Upper lobe of right lung (tissue), 1 donor: ENCODE measurements at regions not wholly inside any gene's neighbourhood (a gene's known extent, or its start where the extent isn't known, plus 50 kb on each side); places are given as distances from the start of the nearest gene placed in this dataset.

Experiments used
- ATAC-seq: fragments of 200-7000 bp; cut with Tn5 transposase; one replicate; pipeline ENCODE4 v1.9.1; 2020; ENCODE audit warnings: mild to moderate bottlenecking, moderate library complexity
- DNase-seq: peaks from one replicate; pipeline ENCODE4 v3.0.0-alpha.2; 2020
- H3K27ac ChIP-seq: fragments of 200-600 bp; one replicate; pipeline ENCODE4 v1.8.0; 2022
- H3K27me3 ChIP-seq: fragments of 200-600 bp; one replicate; pipeline ENCODE4 v1.8.0; 2022; ENCODE audit warnings: mild to moderate bottlenecking
- H3K36me3 ChIP-seq: fragments of 200-600 bp; one replicate; pipeline ENCODE4 v1.8.0; 2022
- H3K4me1 ChIP-seq: fragments of 200-600 bp; one replicate; pipeline ENCODE4 v1.8.0; 2022
- H3K4me3 ChIP-seq: fragments of 200-600 bp; one replicate; pipeline ENCODE4 v1.8.0; 2022; ENCODE audit warnings: mild to moderate bottlenecking
- H3K9me3 ChIP-seq: fragments of 200-600 bp; one replicate; pipeline ENCODE4 v1.8.0; 2022
- intact Hi-C: fragments of 100-400 bp; cut with DNase I; formaldehyde crosslinking; loops from one replicate; pipeline ENCODE4 v1.11.0; 2022
- TF ChIP-seq, protein P1 (sequence below): fragments of 200-600 bp; IDR thresholded peaks from one replicate; pipeline ENCODE4 v1.8.0; 2022; ENCODE audit warnings: antibody characterized with exemption
- donor health status: DM: no; HTN: yes; CAD: no; lungs with severe emphysema.

DNA sequence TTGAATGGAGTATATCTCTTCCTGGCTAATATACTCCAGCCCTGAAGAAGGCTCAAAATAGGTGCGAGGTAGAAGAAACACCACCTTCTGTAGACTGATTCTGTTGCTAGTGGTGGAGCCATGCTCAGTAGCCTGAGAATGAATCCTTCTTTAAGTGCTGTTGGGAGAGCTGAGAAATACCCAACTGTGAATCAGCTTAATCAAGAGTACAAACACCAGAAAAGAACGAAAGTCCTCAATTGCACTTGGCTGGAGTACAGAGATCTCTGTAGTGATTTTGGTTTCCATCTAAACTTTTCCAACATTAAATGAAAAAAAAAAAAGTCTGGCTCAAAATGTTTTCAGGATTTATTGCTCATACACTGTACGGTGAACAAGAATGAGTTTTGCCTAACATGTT, 619.1 kb downstream of the METTL15 start:
- ATAC-seq (no peak), DNase-seq (no peak)
- no peaks in the 10 kb centered on the region for H3K9me3 ChIP-seq
- H3K27ac ChIP-seq = no peak overlapping the region
- no peaks in the 10 kb centered on the region for H3K36me3 ChIP-seq
- TF ChIP-seq, protein P1, sequence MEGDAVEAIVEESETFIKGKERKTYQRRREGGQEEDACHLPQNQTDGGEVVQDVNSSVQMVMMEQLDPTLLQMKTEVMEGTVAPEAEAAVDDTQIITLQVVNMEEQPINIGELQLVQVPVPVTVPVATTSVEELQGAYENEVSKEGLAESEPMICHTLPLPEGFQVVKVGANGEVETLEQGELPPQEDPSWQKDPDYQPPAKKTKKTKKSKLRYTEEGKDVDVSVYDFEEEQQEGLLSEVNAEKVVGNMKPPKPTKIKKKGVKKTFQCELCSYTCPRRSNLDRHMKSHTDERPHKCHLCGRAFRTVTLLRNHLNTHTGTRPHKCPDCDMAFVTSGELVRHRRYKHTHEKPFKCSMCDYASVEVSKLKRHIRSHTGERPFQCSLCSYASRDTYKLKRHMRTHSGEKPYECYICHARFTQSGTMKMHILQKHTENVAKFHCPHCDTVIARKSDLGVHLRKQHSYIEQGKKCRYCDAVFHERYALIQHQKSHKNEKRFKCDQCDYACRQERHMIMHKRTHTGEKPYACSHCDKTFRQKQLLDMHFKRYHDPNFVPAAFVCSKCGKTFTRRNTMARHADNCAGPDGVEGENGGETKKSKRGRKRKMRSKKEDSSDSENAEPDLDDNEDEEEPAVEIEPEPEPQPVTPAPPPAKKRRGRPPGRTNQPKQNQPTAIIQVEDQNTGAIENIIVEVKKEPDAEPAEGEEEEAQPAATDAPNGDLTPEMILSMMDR = no peak
- H3K4me1 ChIP-seq = no peaks in the 10 kb centered on the region
- no peak overlapping the region for H3K4me3 ChIP-seq
- intact Hi-C loops = no loop called here
- H3K27me3 ChIP-seq = no peaks in the 10 kb centered on the region

DNA sequence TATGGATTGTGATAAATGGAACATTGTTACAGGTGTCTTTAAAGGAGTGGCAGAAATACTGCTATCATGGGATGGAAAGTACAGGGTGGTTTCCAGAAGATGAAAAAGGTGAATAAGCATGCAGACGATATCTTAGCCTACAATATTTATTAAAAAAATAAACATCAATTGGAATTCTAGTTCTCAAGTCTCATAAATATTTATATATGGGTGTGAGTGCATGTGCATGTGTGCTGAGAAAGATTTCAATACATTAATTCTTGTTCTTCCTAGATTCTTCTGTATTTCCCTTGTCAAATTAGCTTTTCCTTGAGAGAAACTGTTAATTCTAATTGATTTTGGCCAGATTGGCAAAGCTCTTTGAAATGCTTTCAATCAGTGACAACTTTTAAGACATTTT, 618.2 kb downstream of the METTL15 start:
- Histone ChIP-seq H3K27me3 (no peaks in the 10 kb centered on the region), H3K4me3 (no peak overlapping the region), H3K4me1 (no peaks in the 10 kb centered on the region), H3K27ac (no peak overlapping the region), H3K9me3 (no peaks in the 10 kb centered on the region), H3K36me3 (no peaks in the 10 kb centered on the region)
- ATAC-seq (no peak), DNase-seq (no peak)
- intact Hi-C loops = no loop called here
- TF ChIP-seq, protein P1 = no peak

DNA sequence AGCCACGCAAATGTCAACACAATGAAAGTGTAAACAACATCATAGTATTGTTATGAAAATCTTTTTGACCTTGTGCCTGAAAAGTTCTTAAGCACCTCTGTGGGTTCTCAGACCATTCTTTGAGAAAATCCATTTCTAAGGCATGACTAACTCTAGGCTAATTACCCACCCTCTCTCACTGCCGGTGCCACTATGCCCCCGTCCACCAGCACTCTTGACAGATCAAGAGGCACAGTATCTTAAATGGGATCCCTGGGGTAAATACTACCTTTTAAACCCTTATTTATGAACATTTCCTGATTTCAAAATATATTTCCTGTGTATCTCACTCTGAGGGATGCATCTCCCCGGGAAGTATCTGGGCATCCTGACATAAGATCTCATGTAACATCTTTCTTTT, 607.5 kb downstream of the METTL15 start:
- Histone ChIP-seq H3K4me1 (no peaks in the 10 kb centered on the region), H3K27me3 (no peaks in the 10 kb centered on the region), H3K36me3 (no peaks in the 10 kb centered on the region), H3K27ac (no peak overlapping the region), H3K4me3 (no peak overlapping the region), H3K9me3 (no peaks in the 10 kb centered on the region)
- intact Hi-C loops = no loop called here
- no peak for DNase-seq
- no peak for ATAC-seq
- TF ChIP-seq, protein P1 = no peak

DNA sequence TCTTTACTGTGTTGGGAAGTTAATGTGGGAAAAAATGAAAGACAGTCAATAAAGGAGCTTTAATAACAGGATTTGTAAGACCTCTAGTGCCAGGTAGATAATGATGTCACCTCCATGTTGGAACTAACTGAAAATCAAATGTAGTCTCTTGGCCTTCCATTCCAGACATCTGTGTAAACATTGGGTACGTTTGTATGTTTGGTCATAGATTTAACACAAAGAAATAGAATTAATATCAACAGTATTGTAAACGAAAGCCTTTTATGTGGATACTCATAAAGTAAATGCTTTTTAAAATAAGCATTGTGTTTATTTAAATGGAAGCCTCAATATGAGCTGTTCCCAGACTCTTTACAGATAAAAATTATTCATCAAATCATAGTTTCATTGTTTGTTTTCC, 605.7 kb downstream of the METTL15 start:
- Histone ChIP-seq H3K27me3 (no peaks in the 10 kb centered on the region), H3K27ac (no peak overlapping the region), H3K9me3 (no peaks in the 10 kb centered on the region), H3K36me3 (no peaks in the 10 kb centered on the region), H3K4me1 (no peaks in the 10 kb centered on the region), H3K4me3 (no peak overlapping the region)
- TF ChIP-seq, protein P1 = no peak
- intact Hi-C loops = no loop called here
- ATAC-seq (no peak), DNase-seq (no peak)

DNA sequence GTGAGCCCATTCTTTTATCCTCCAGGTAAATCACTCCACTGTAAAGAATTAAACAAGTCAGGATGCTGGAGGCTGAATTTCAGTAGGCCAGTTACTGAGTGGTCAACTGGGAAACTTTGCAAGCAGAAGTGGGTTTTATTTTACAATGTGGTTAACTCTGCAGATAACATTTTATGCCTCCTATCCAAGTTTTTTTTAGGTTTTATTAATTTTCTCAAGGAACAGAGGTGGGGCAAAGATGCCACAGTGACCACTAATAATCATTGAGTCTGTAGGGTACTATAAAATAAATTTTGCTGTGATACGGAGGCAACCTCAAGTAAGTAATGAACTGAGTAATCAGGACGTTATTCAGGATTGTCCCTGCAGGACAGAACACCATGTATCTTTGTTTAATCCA, 599.9 kb downstream of the METTL15 start:
- no peaks in the 10 kb centered on the region for H3K36me3 ChIP-seq
- no peak for ATAC-seq
- no peak overlapping the region for H3K4me3 ChIP-seq
- intact Hi-C loops = no loop called here
- TF ChIP-seq, protein P1 = no peak
- H3K27me3 ChIP-seq = no peaks in the 10 kb centered on the region
- DNase-seq = no peak
- no peaks in the 10 kb centered on the region for H3K9me3 ChIP-seq
- H3K4me1 ChIP-seq = no peaks in the 10 kb centered on the region
- no peak overlapping the region for H3K27ac ChIP-seq

DNA sequence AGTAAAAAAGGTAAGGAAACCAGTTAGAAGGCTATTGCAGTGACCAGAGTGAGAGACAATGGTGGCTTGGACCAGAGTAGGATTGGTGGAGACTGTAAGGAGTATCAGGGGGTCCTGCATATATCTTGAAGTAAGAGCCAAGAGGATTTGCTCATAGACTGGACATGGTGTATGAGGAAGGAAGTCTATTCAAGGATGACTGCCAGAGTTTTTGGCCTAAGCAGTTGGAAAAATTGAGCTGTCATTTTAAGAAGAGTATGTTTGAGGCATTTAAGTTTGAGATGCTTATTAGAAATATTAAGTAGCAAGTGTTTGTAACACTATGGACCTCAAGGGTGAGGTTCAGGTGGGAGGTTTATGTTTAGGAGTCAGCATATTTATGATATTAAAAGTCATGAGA, 596.6 kb downstream of the METTL15 start:
- no peak for DNase-seq
- H3K9me3 ChIP-seq = no peaks in the 10 kb centered on the region
- TF ChIP-seq, protein P1 = no peak

More for the DNA sequence above, 596.6 kb downstream of the METTL15 start:
- no peak for ATAC-seq
- H3K4me1 ChIP-seq = no peaks in the 10 kb centered on the region
- intact Hi-C loops = no loop called here
- no peaks in the 10 kb centered on the region for H3K27me3 ChIP-seq
- H3K36me3 ChIP-seq = no peaks in the 10 kb centered on the region
- no peak overlapping the region for H3K27ac ChIP-seq
- H3K4me3 ChIP-seq = no peak overlapping the region
